ENCODE measurements at regions not wholly inside any gene's neighbourhood (a gene's known extent, or its start where the extent isn't known, plus 50 kb on each side); places are given as distances from the start of the nearest gene placed in this dataset.

DNA sequence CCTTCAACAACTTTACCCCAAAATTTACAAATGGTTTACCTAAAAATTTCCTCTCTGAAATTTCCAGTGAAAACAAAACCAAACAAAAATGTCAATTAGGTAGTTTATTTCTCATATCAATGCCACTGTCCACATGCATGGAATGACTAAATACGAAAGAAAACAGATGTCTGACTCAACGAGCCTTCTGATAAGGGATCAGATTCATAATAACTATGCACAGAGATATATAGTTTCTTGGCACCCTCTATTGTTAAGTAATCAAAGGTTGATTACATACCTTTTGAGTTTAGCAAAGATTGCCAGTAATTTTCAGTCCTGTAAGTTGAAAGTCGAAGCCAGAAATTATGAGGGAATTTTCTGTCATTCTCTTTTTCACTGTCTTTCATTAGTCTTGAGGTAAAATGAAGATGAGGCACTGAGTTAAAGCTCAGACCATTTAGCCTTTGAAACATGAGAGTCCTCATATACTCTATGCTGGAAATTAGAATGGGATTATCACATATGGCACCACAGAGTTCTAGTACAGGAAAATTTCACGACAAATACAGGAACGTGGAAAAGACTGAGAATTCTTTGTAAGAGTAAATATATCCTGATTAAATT lies 519.1 kb upstream of the ANKRD30A start:
- WGBS, 2 donors: 67 to 76% methylated on average over 5 of the region's 5 CpGs

DNA sequence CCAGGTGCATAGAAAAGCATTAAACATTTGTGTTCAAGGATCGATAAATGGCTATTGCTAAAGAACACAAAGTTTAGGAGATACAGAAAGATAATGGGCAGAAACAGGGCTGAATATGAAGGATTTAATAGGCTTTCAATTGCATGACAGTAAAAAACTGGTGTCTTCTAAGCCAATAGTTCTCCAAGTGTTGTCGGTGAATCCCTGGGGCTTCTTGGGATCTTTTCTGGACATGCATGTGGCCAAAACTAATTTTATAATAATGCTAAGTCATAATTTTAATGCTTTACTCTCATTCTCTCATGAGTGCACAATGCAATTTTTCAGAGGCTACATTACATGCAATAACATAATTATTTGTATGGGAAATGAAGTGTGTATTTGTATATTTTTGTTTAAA lies 521.1 kb upstream of the ANKRD30A start:
- Histone ChIP-seq H3K4me1 (ENCODE audit: control insufficient read depth in 2 of 2, insufficient read depth in 2 of 2, low read length in 1 of 2) (no peaks in the 10 kb centered on the region), H3K4me3 (ENCODE audit: low read depth in 1 of 2, low read length in 2 of 2) (no peak overlapping the region), H3K36me3 (ENCODE audit: control insufficient read depth in 2 of 2, insufficient read depth in 2 of 2, low read length in 1 of 2) (no peaks in the 10 kb centered on the region), H3K9me3 (ENCODE audit: control insufficient read depth in 2 of 2, insufficient read depth in 1 of 2, low read depth in 1 of 2, low read length in 1 of 2) (no peaks in the 10 kb centered on the region), H3K27me3 (ENCODE audit: control insufficient read depth in 1 of 2, insufficient read depth in 2 of 2, low read length in 2 of 2) (no peaks in the 10 kb centered on the region), H3K27ac (ENCODE audit: low read depth in 2 of 2, low read length in 1 of 2) (no peak overlapping the region)
- WGBS, 2 donors: 80 to 90% methylated on average over 2 of the region's 2 CpGs

More for the DNA sequence above, 519.1 kb upstream of the ANKRD30A start:
- H3K4me1 ChIP-seq (ENCODE audit: control insufficient read depth in 2 of 2, insufficient read depth in 2 of 2, low read length in 1 of 2): no peaks in the 10 kb centered on the region
- no peaks in the 10 kb centered on the region for H3K36me3 ChIP-seq (ENCODE audit: control insufficient read depth in 2 of 2, insufficient read depth in 2 of 2, low read length in 1 of 2)
- no peaks in the 10 kb centered on the region for H3K27me3 ChIP-seq (ENCODE audit: control insufficient read depth in 1 of 2, insufficient read depth in 2 of 2, low read length in 2 of 2)
- no peak overlapping the region for H3K27ac ChIP-seq (ENCODE audit: low read depth in 2 of 2, low read length in 1 of 2)
- H3K4me3 ChIP-seq (ENCODE audit: low read depth in 1 of 2, low read length in 2 of 2): no peak overlapping the region
- no peaks in the 10 kb centered on the region for H3K9me3 ChIP-seq (ENCODE audit: control insufficient read depth in 2 of 2, insufficient read depth in 1 of 2, low read depth in 1 of 2, low read length in 1 of 2)

DNA sequence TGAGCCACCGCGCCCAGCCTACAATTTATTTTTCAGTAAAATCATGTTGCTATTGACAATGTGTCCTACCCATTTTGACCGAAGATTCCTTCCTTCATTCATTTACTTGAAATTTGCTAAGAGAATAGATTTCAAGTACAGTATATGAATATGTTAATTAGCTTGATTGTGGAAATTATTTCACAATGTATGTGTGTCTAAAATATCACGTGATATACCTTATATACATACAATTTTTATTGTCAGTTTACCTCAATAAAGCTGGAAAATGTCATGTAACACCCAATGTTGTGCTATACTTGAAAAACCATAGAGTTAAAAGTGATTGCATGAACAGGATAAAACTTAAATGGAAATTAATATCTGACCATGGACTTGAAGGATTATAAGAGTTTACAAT lies 521.7 kb upstream of the ANKRD30A start:
- no peaks in the 10 kb centered on the region for H3K4me1 ChIP-seq (ENCODE audit: control insufficient read depth in 2 of 2, insufficient read depth in 2 of 2, low read length in 1 of 2)
- H3K9me3 ChIP-seq (ENCODE audit: control insufficient read depth in 2 of 2, insufficient read depth in 1 of 2, low read depth in 1 of 2, low read length in 1 of 2): no peaks in the 10 kb centered on the region
- H3K27ac ChIP-seq (ENCODE audit: low read depth in 2 of 2, low read length in 1 of 2): no peak overlapping the region
- no peaks in the 10 kb centered on the region for H3K27me3 ChIP-seq (ENCODE audit: control insufficient read depth in 1 of 2, insufficient read depth in 2 of 2, low read length in 2 of 2)
- H3K36me3 ChIP-seq (ENCODE audit: control insufficient read depth in 2 of 2, insufficient read depth in 2 of 2, low read length in 1 of 2): no peaks in the 10 kb centered on the region
- no peak overlapping the region for H3K4me3 ChIP-seq (ENCODE audit: low read depth in 1 of 2, low read length in 2 of 2)
- 91% methylated on average over 4 of the region's 4 CpGs for WGBS, 2 donors

DNA sequence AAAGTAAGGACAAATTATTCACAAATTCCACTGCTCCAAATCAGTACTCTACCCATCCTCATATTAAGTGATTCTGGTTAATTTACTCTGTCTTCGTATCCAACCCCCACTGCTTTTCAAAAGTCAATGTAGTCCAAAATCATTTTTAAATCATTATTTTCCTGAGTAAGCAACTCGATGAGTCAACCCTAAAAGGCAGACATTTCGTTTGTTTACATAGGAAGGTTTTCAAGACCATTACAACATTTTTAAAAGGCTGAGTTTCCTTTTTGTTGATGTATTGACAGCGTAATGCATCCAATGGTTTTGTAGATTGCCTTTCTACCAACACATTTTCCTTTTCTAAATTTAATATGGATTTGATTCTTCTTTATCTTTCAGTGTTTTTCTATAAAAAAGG lies 523.0 kb upstream of the ANKRD30A start:
- Histone ChIP-seq H3K27ac (ENCODE audit: low read depth in 2 of 2, low read length in 1 of 2) (no peak overlapping the region), H3K9me3 (ENCODE audit: control insufficient read depth in 2 of 2, insufficient read depth in 1 of 2, low read depth in 1 of 2, low read length in 1 of 2) (no peaks in the 10 kb centered on the region), H3K36me3 (ENCODE audit: control insufficient read depth in 2 of 2, insufficient read depth in 2 of 2, low read length in 1 of 2) (no peaks in the 10 kb centered on the region), H3K4me3 (ENCODE audit: low read depth in 1 of 2, low read length in 2 of 2) (no peak overlapping the region), H3K27me3 (ENCODE audit: control insufficient read depth in 1 of 2, insufficient read depth in 2 of 2, low read length in 2 of 2) (no peaks in the 10 kb centered on the region), H3K4me1 (ENCODE audit: control insufficient read depth in 2 of 2, insufficient read depth in 2 of 2, low read length in 1 of 2) (no peaks in the 10 kb centered on the region)
- 18 to 44% methylated on average over 4 of the region's 4 CpGs for WGBS, 2 donors

DNA sequence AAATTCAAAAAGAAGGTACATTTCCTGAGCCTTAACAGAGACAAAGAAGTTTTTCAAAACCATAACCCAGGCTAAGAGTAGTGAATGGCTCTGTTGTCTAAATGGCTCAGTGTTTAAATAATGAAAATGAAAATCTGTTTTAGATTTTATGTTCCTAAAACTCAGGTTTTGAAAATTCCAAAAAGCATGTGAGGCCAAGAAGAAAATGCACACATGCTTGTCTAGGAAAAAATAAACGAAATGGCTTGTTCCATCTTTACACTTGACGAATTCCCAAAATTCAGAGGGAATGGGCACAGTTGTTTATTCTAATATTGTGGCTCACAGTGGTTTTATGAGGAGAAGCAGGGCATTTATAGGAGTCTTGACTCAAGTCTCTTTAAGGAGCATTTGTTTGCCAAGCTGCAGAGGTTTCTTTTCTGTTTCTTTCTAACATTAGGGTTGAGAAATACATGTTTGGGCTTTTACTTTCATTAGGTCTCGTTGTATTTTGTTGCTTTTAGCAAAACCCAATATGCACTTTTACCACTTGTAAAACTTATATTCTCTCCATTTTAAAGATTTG lies 527.6 kb upstream of the ANKRD30A start:
- no peaks in the 10 kb centered on the region for H3K27me3 ChIP-seq (ENCODE audit: control insufficient read depth in 1 of 2, insufficient read depth in 2 of 2, low read length in 2 of 2)
- no peaks in the 10 kb centered on the region for H3K4me1 ChIP-seq (ENCODE audit: control insufficient read depth in 2 of 2, insufficient read depth in 2 of 2, low read length in 1 of 2)
- no peak overlapping the region for H3K27ac ChIP-seq (ENCODE audit: low read depth in 2 of 2, low read length in 1 of 2)
- 41 to 54% methylated on average over 3 of the region's 3 CpGs for WGBS, 2 donors
- no peak overlapping the region for H3K4me3 ChIP-seq (ENCODE audit: low read depth in 1 of 2, low read length in 2 of 2)
- H3K9me3 ChIP-seq (ENCODE audit: control insufficient read depth in 2 of 2, insufficient read depth in 1 of 2, low read depth in 1 of 2, low read length in 1 of 2): no peaks in the 10 kb centered on the region
- H3K36me3 ChIP-seq (ENCODE audit: control insufficient read depth in 2 of 2, insufficient read depth in 2 of 2, low read length in 1 of 2): no peaks in the 10 kb centered on the region

DNA sequence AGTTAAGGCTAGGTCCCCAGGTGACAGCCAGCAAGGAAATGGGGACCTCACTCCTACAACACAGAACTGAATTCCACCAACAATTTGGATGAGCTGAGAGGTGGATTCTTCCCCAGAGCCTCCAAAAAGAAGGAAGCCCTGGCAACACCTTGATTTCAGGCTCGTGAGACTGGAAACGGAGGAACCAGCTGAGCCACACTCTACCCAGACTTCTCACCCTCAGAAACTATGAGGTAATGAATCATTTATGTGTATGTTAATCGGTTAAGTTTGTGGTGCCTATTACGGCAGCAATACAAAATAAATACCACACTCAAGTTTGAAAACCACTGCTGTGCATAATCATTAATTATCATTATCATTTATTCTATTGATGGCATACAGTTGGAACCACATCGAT lies 532.4 kb upstream of the ANKRD30A start:
- 82 to 83% methylated on average over 5 of the region's 5 CpGs for WGBS, 2 donors
- Histone ChIP-seq H3K27me3 (ENCODE audit: control insufficient read depth in 1 of 2, insufficient read depth in 2 of 2, low read length in 2 of 2) (no peaks in the 10 kb centered on the region), H3K4me1 (ENCODE audit: control insufficient read depth in 2 of 2, insufficient read depth in 2 of 2, low read length in 1 of 2) (no peaks in the 10 kb centered on the region), H3K4me3 (ENCODE audit: low read depth in 1 of 2, low read length in 2 of 2) (no peak overlapping the region), H3K36me3 (ENCODE audit: control insufficient read depth in 2 of 2, insufficient read depth in 2 of 2, low read length in 1 of 2) (no peaks in the 10 kb centered on the region), H3K27ac (ENCODE audit: low read depth in 2 of 2, low read length in 1 of 2) (no peak overlapping the region), H3K9me3 (ENCODE audit: control insufficient read depth in 2 of 2, insufficient read depth in 1 of 2, low read depth in 1 of 2, low read length in 1 of 2) (no peaks in the 10 kb centered on the region)

DNA sequence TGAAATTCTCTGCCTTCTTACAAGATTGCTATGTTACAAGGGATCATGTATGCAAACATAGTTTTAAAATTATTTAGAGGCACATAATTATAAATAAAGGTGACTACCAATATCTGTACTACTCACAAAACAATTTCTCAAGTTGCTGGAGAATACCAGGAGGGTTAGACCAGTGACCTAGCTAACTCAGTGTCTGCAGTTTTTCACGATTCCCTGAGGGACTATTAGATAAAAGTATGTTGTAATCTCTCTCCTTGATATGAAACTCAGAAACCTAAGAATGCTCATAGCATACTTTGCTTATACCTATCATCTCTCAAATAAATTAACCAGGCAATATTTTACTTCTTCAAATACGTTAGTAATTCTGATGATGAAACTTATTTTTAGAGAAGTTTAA lies 534.0 kb upstream of the ANKRD30A start:
- H3K27ac ChIP-seq (ENCODE audit: low read depth in 2 of 2, low read length in 1 of 2): no peak overlapping the region
- no peaks in the 10 kb centered on the region for H3K36me3 ChIP-seq (ENCODE audit: control insufficient read depth in 2 of 2, insufficient read depth in 2 of 2, low read length in 1 of 2)
- H3K9me3 ChIP-seq (ENCODE audit: control insufficient read depth in 2 of 2, insufficient read depth in 1 of 2, low read depth in 1 of 2, low read length in 1 of 2): no peaks in the 10 kb centered on the region
- no peak overlapping the region for H3K4me3 ChIP-seq (ENCODE audit: low read depth in 1 of 2, low read length in 2 of 2)
- 76 to 86% methylated on average over 2 of the region's 2 CpGs for WGBS, 2 donors
- no peaks in the 10 kb centered on the region for H3K4me1 ChIP-seq (ENCODE audit: control insufficient read depth in 2 of 2, insufficient read depth in 2 of 2, low read length in 1 of 2)
- H3K27me3 ChIP-seq (ENCODE audit: control insufficient read depth in 1 of 2, insufficient read depth in 2 of 2, low read length in 2 of 2): no peaks in the 10 kb centered on the region

DNA sequence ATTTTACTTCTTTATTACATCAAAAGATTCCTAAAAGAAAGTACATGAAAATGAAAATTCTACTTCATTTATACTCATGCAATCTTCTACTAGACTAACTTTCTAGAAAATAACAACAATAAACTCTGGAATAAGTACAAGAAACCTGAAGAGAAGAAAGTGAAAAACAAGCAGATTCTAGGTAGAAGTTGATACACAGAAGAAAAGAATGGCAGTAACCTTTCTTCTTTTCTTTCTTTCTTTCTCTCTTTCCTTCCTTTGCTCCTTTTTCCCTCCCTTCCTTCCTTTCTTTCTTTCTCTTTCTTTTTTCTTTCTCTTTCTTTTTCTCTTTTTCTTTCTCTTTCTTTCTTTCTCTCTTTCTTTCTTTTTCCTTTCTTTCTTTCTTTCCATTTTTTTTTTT lies 541.7 kb upstream of the ANKRD30A start:
- Histone ChIP-seq H3K27me3 (ENCODE audit: control insufficient read depth in 1 of 2, insufficient read depth in 2 of 2, low read length in 2 of 2) (no peaks in the 10 kb centered on the region), H3K4me3 (ENCODE audit: low read depth in 1 of 2, low read length in 2 of 2) (no peak overlapping the region), H3K9me3 (ENCODE audit: control insufficient read depth in 2 of 2, insufficient read depth in 1 of 2, low read depth in 1 of 2, low read length in 1 of 2) (no peaks in the 10 kb centered on the region), H3K27ac (ENCODE audit: low read depth in 2 of 2, low read length in 1 of 2) (no peak overlapping the region), H3K4me1 (ENCODE audit: control insufficient read depth in 2 of 2, insufficient read depth in 2 of 2, low read length in 1 of 2) (no peaks in the 10 kb centered on the region), H3K36me3 (ENCODE audit: control insufficient read depth in 2 of 2, insufficient read depth in 2 of 2, low read length in 1 of 2) (no peaks in the 10 kb centered on the region)

DNA sequence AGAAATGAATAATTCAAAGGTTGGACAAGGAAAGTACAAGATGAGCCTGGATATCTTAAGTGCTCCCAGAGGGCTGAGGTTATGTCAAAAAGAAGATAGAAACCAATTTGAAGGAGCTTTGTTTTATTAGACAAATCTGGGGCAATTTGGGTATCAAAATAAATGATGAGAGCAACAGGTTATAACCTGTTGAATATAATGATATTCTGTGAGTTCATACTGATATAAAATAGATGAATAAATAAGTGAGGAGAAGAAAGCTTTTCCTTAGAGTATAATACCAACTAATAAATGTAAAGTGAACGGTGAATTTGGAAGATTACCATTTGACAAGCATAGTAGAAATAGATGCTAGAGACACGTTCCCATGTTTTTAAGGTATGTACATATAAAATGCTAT lies 544.2 kb upstream of the ANKRD30A start:
- no peak overlapping the region for H3K27ac ChIP-seq (ENCODE audit: low read depth in 2 of 2, low read length in 1 of 2)
- no peaks in the 10 kb centered on the region for H3K4me1 ChIP-seq (ENCODE audit: control insufficient read depth in 2 of 2, insufficient read depth in 2 of 2, low read length in 1 of 2)
- no peaks in the 10 kb centered on the region for H3K36me3 ChIP-seq (ENCODE audit: control insufficient read depth in 2 of 2, insufficient read depth in 2 of 2, low read length in 1 of 2)
- H3K9me3 ChIP-seq (ENCODE audit: control insufficient read depth in 2 of 2, insufficient read depth in 1 of 2, low read depth in 1 of 2, low read length in 1 of 2): no peaks in the 10 kb centered on the region
- H3K4me3 ChIP-seq (ENCODE audit: low read depth in 1 of 2, low read length in 2 of 2): no peak overlapping the region
- WGBS, 2 donors: 71 to 85% methylated on average over 2 of the region's 2 CpGs
- no peaks in the 10 kb centered on the region for H3K27me3 ChIP-seq (ENCODE audit: control insufficient read depth in 1 of 2, insufficient read depth in 2 of 2, low read length in 2 of 2)

DNA sequence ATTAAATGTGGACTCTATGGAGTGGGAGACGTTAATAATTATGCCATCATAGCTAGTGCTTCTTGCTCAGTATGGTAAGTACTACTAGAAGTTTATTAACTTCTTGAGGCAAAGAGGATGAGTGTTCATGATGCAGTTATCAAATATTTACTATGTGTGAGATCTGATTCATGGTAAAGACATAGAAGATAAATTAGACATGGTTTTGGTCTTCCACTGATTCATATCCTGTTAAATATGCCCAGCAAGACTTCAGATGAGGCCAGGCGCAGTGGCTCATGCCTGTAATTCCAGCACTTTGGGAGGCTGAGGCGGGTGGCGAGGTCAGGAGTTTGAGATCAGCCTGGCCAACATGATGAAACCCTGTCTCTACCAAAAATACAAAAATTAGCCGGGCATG lies 547.1 kb upstream of the ANKRD30A start:
- Histone ChIP-seq H3K4me3 (ENCODE audit: low read depth in 1 of 2, low read length in 2 of 2) (no peak overlapping the region), H3K36me3 (ENCODE audit: control insufficient read depth in 2 of 2, insufficient read depth in 2 of 2, low read length in 1 of 2) (no peaks in the 10 kb centered on the region), H3K9me3 (ENCODE audit: control insufficient read depth in 2 of 2, insufficient read depth in 1 of 2, low read depth in 1 of 2, low read length in 1 of 2) (no peaks in the 10 kb centered on the region), H3K27ac (ENCODE audit: low read depth in 2 of 2, low read length in 1 of 2) (no peak overlapping the region), H3K4me1 (ENCODE audit: control insufficient read depth in 2 of 2, insufficient read depth in 2 of 2, low read length in 1 of 2) (no peaks in the 10 kb centered on the region), H3K27me3 (ENCODE audit: control insufficient read depth in 1 of 2, insufficient read depth in 2 of 2, low read length in 2 of 2) (no peaks in the 10 kb centered on the region)
- 85 to 88% methylated on average over 5 of the region's 5 CpGs for WGBS, 2 donors
